Choroid plexus epithelial cell (primary cell): ENCODE measurements at regions not wholly inside any gene's neighbourhood (a gene's known extent, or its start where the extent isn't known, plus 50 kb on each side); places are given as distances from the start of the nearest gene placed in this dataset.
A peak's percentile ranks its signal among the peaks of the same experiment; 100 is the strongest.
"Not testable (repeated sequence)": the region's sequence is repeated elsewhere in the genome, so short reads cannot be mapped to it uniquely, and the experiment has no call there.

Experiments used
- DNase-seq: peaks from one replicate; pipeline ENCODE4 v3.0.0-alpha.2; 2010; ENCODE audit warnings: low read depth
- H3K4me3 ChIP-seq: 2 replicates; pipeline ENCODE4 v1.5.1; 2011; ENCODE audit warnings: low read depth, mild to moderate bottlenecking, control low read depth, low read length, moderate library complexity
- TF ChIP-seq, protein P1 (sequence below): conservative IDR thresholded peaks from 2 replicates; pipeline ENCODE4 v1.5.1; 2011; ENCODE audit warnings: low read depth, mild to moderate bottlenecking, control low read depth, inconsistent platforms, low read length, moderate library complexity

DNA sequence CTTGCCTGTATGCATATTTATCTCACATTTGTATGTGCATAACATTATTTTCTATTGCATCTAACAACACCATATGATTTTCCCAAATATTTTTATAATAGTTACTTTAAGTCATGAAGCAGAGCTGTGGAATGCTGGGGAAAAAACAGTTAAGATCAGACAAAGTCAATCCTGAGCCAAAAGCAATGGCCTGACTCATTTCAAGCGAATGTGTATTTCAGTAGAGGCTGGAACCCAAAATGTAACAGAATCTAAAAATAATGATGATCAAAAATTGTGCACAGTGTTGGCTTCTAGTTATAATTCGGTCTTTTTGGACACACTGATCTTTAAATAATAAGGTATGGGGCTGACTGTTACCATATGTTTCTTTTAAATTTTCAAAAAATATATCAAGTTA, 516.2 kb upstream of the ADGRL3 start:
- TF ChIP-seq, protein P1, sequence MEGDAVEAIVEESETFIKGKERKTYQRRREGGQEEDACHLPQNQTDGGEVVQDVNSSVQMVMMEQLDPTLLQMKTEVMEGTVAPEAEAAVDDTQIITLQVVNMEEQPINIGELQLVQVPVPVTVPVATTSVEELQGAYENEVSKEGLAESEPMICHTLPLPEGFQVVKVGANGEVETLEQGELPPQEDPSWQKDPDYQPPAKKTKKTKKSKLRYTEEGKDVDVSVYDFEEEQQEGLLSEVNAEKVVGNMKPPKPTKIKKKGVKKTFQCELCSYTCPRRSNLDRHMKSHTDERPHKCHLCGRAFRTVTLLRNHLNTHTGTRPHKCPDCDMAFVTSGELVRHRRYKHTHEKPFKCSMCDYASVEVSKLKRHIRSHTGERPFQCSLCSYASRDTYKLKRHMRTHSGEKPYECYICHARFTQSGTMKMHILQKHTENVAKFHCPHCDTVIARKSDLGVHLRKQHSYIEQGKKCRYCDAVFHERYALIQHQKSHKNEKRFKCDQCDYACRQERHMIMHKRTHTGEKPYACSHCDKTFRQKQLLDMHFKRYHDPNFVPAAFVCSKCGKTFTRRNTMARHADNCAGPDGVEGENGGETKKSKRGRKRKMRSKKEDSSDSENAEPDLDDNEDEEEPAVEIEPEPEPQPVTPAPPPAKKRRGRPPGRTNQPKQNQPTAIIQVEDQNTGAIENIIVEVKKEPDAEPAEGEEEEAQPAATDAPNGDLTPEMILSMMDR, result no peak
- peak; percentile 87 for DNase-seq
- no peak overlapping the region for H3K4me3 ChIP-seq

DNA sequence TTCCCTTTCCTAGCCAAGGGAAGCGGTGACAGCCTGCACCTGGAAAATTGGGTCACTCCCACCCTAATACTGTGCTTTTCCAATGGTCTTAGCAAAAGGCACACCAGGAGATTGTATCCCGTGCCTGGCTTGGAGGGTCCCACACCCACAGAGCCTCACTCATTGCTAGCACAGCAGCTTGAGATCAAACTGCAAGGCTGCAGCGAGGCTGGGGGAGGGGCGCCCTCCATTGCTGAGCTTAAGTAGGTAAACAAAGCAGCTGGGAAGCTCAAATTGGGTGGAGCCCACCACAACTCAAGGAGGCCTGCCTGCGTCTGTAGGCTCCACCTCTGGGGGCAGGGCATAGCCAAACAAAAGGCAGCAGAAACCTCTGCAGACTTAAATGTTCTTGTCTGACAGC, 504.1 kb upstream of the ADGRL3 start:
- H3K4me3 ChIP-seq, DNase-seq: not testable (repeated sequence)

DNA sequence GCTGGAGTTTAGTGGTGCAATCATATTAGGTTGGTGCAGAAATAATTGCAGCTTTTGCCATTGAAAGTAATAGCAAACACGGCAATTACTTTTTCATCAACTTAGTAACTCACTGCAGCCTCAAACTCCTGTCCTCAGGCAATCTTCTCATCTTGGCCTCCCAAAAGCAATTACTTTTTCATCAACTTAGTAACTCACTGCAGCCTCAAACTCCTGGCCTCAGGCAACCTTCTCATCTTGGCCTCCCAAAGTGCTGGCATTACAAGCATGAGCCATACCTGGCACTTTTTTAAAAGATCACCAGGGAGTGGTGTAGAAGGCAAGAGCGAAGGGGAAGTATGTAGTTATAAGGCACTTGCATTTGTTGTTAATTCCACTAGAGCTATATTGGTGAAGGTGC, 491.1 kb upstream of the ADGRL3 start:
- TF ChIP-seq, protein P1, result no peak
- no peak for DNase-seq
- H3K4me3 ChIP-seq, result no peak overlapping the region

DNA sequence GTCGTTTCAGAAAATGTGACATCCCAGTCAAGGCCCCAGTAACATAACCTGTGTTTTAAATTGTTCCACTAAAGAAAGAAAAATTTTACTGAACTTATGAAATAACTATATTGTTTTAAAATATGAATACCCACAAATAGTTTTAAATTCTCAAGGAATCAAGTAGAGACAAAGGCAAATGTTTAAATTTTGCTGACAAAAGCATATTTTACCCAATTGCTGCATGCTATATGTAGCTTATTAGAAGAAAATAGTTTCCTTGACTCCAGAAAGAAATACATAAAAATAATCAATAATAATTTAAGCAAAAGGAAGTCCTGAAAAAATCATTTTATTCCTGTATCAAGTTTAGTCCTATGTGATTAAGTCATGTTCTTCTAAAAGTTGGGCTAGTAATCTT, 481.3 kb upstream of the ADGRL3 start:
- H3K4me3 ChIP-seq, result no peak overlapping the region
- TF ChIP-seq, protein P1, result no peak
- no peak for DNase-seq

- H3K4me3 ChIP-seq, result no peak overlapping the region
- TF ChIP-seq, protein P1, result no peak
- no peak for DNase-seq
These were observed 478.4 kb upstream of the ADGRL3 start for GRCh38 chr4:60721685-60722084.

DNA sequence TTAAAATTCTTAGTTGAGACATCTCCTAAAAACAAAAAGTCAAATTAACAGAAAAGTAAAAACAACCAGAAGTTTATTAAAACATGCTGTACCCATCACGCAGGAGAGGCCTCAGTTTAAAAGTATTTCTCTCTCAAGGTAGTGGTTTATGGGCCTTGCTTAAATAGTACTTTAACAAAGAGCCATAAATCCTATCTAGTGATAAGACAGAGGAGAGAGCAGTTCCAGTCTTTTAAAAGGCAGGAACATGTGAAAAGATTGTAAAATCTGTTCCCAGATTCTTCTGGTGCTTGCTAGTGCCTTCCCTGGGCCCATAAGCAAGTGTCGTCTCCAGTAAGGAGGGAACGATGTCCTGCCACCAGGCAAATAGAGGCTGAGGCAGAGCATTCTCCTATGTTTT, 476.3 kb upstream of the ADGRL3 start:
- DNase-seq, result no peak
- no peak overlapping the region for H3K4me3 ChIP-seq
- TF ChIP-seq, protein P1, result no peak

DNA sequence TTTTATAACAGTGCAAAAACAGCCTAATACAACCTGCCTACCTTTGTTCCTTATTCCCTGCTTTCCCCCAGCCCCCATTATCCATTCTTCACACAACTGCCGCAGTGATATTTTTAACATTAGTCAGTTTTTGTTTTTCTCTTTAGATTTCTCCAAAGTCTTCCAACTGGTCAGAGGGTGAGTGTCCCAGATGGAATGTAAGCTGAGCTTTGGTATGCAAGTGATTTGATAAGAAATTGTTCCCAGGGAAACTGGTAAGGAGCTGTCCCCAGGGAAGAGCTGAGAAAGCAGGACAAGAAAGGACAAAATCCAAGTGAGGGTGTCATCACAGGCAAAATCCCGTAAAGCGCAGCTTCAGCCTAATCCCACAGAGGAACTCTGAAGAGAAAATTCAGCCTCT, 475.5 kb upstream of the ADGRL3 start:
- DNase-seq, result peak; percentile 86
- TF ChIP-seq, protein P1, result no peak
- no peak overlapping the region for H3K4me3 ChIP-seq

DNA sequence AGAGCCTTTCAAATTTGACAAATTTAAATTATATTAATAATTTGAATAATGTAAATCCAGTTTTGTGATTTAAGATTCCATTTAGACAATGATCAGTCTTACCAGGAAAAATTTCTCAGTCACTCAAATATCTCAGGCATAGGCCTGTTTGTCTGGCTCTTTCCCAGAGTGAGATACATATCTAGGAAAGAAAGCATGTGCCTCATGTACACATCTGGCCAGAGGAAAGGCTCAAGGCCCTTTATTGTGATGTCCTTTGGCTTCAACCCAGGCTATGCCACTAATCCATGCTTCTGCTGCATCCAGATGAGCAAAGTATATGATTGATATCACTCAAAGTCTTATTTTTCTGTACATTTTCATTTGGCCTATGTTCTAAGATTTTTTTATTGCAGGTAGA, 473.3 kb upstream of the ADGRL3 start:
- no peak for DNase-seq
- no peak overlapping the region for H3K4me3 ChIP-seq
- TF ChIP-seq, protein P1, result no peak
